ENCODE measurements at regions not wholly inside any gene's neighbourhood (a gene's known extent, or its start where the extent isn't known, plus 50 kb on each side); places are given as distances from the start of the nearest gene placed in this dataset.

- no peak for DNase-seq (ENCODE audit: insufficient read length)
- no peak for FAIRE-seq
- TF ChIP-seq POLR2A (IDR thresholded peaks at IDR 0.05; ENCODE audit: low read depth, low read length) (no peak), POLR2AphosphoS5 (IDR thresholded peaks at IDR 0.05; ENCODE audit: low read depth, low read length) (no peak), TAF1 (IDR thresholded peaks at IDR 0.05; ENCODE audit: borderline replicate concordance, low read depth, low read length) (no peak)
Measured at GRCh38 chr5:68734781-68735180, 359.0 kb upstream of the SLC30A5 start.

GRCh38 chr5:68738236-68738635 is 355.6 kb upstream of the SLC30A5 start:
- DNase-seq (ENCODE audit: insufficient read length) (no peak), FAIRE-seq (no peak)
- no peak for TF ChIP-seq POLR2A (IDR thresholded peaks at IDR 0.05; ENCODE audit: low read depth, low read length)
- TF ChIP-seq POLR2AphosphoS5 (IDR thresholded peaks at IDR 0.05; ENCODE audit: low read depth, low read length): no peak
- no peak for TF ChIP-seq TAF1 (IDR thresholded peaks at IDR 0.05; ENCODE audit: borderline replicate concordance, low read depth, low read length)

GRCh38 chr5:68738841-68739240 is 355.0 kb upstream of the SLC30A5 start:
- FAIRE-seq: no peak
- no peak for DNase-seq (ENCODE audit: insufficient read length)
- no peak for TF ChIP-seq POLR2A (IDR thresholded peaks at IDR 0.05; ENCODE audit: low read depth, low read length)
- TF ChIP-seq TAF1 (IDR thresholded peaks at IDR 0.05; ENCODE audit: borderline replicate concordance, low read depth, low read length): no peak
- no peak for TF ChIP-seq POLR2AphosphoS5 (IDR thresholded peaks at IDR 0.05; ENCODE audit: low read depth, low read length)

- no peak for TF ChIP-seq TAF1 (IDR thresholded peaks at IDR 0.05; ENCODE audit: borderline replicate concordance, low read depth, low read length)
- no peak for TF ChIP-seq POLR2A (IDR thresholded peaks at IDR 0.05; ENCODE audit: low read depth, low read length)
- no peak for DNase-seq (ENCODE audit: insufficient read length)
- no peak for FAIRE-seq
Measured at GRCh38 chr5:68739752-68740151, 354.1 kb upstream of the SLC30A5 start.

- TF ChIP-seq POLR2AphosphoS5 (IDR thresholded peaks at IDR 0.05; ENCODE audit: low read depth, low read length) (no peak), TAF1 (IDR thresholded peaks at IDR 0.05; ENCODE audit: borderline replicate concordance, low read depth, low read length) (no peak), POLR2A (IDR thresholded peaks at IDR 0.05; ENCODE audit: low read depth, low read length) (no peak)
- DNase-seq (ENCODE audit: insufficient read length) (no peak), FAIRE-seq (peak; percentile 65)
Measured at GRCh38 chr5:68740226-68740910, 353.4 kb upstream of the SLC30A5 start.

GRCh38 chr5:68744206-68744605 is 349.6 kb upstream of the SLC30A5 start:
- no peak for TF ChIP-seq POLR2AphosphoS5 (IDR thresholded peaks at IDR 0.05; ENCODE audit: low read depth, low read length)
- no peak for TF ChIP-seq TAF1 (IDR thresholded peaks at IDR 0.05; ENCODE audit: borderline replicate concordance, low read depth, low read length)
- peak; percentile 69 for FAIRE-seq
- no peak for DNase-seq (ENCODE audit: insufficient read length)

GRCh38 chr5:68745448-68745847 is 348.4 kb upstream of the SLC30A5 start:
- TF ChIP-seq POLR2AphosphoS5 (IDR thresholded peaks at IDR 0.05; ENCODE audit: low read depth, low read length) (no peak), POLR2A (IDR thresholded peaks at IDR 0.05; ENCODE audit: low read depth, low read length) (no peak), TAF1 (IDR thresholded peaks at IDR 0.05; ENCODE audit: borderline replicate concordance, low read depth, low read length) (no peak)
- DNase-seq (ENCODE audit: insufficient read length): no peak
- FAIRE-seq: no peak

- TF ChIP-seq POLR2A (IDR thresholded peaks at IDR 0.05; ENCODE audit: low read depth, low read length): no peak
- no peak for TF ChIP-seq POLR2AphosphoS5 (IDR thresholded peaks at IDR 0.05; ENCODE audit: low read depth, low read length)
- TF ChIP-seq TAF1 (IDR thresholded peaks at IDR 0.05; ENCODE audit: borderline replicate concordance, low read depth, low read length): no peak
- DNase-seq (ENCODE audit: insufficient read length) (no peak), FAIRE-seq (no peak)
Measured at GRCh38 chr5:68746220-68746619, 347.6 kb upstream of the SLC30A5 start.

- DNase-seq (ENCODE audit: insufficient read length) (no peak), FAIRE-seq (no peak)
- no peak for TF ChIP-seq TAF1 (IDR thresholded peaks at IDR 0.05; ENCODE audit: borderline replicate concordance, low read depth, low read length)
- TF ChIP-seq POLR2AphosphoS5 (IDR thresholded peaks at IDR 0.05; ENCODE audit: low read depth, low read length): no peak
- TF ChIP-seq POLR2A (IDR thresholded peaks at IDR 0.05; ENCODE audit: low read depth, low read length): no peak
Measured at GRCh38 chr5:68746643-68747420, 347.0 kb upstream of the SLC30A5 start.

GRCh38 chr5:68747521-68747920 is 346.3 kb upstream of the SLC30A5 start:
- DNase-seq (ENCODE audit: insufficient read length) (no peak), FAIRE-seq (no peak)
- TF ChIP-seq POLR2AphosphoS5 (IDR thresholded peaks at IDR 0.05; ENCODE audit: low read depth, low read length) (no peak), POLR2A (IDR thresholded peaks at IDR 0.05; ENCODE audit: low read depth, low read length) (no peak), TAF1 (IDR thresholded peaks at IDR 0.05; ENCODE audit: borderline replicate concordance, low read depth, low read length) (no peak)

GRCh38 chr5:68748101-68748500 is 345.7 kb upstream of the SLC30A5 start:
- DNase-seq (ENCODE audit: insufficient read length) (no peak), FAIRE-seq (no peak)
- TF ChIP-seq TAF1 (IDR thresholded peaks at IDR 0.05; ENCODE audit: borderline replicate concordance, low read depth, low read length): no peak
- no peak for TF ChIP-seq POLR2AphosphoS5 (IDR thresholded peaks at IDR 0.05; ENCODE audit: low read depth, low read length)
- no peak for TF ChIP-seq POLR2A (IDR thresholded peaks at IDR 0.05; ENCODE audit: low read depth, low read length)

- TF ChIP-seq POLR2AphosphoS5 (IDR thresholded peaks at IDR 0.05; ENCODE audit: low read depth, low read length) (no peak), POLR2A (IDR thresholded peaks at IDR 0.05; ENCODE audit: low read depth, low read length) (no peak), TAF1 (IDR thresholded peaks at IDR 0.05; ENCODE audit: borderline replicate concordance, low read depth, low read length) (no peak)
- FAIRE-seq (no peak), DNase-seq (ENCODE audit: insufficient read length) (no peak)
Measured at GRCh38 chr5:68749077-68749476, 344.7 kb upstream of the SLC30A5 start.

Data from GM12892 (cell line).